H1 (cell line): ENCODE measurements at regions not wholly inside any gene's neighbourhood (a gene's known extent, or its start where the extent isn't known, plus 50 kb on each side); places are given as distances from the start of the nearest gene placed in this dataset.

ENCODE experiments used
- BCL11A ChIP-seq, 2 experiments: IDR thresholded peaks; one replicate each; pipeline ENCODE4 v1.6.1; 2011; ENCODE audit warnings: low read depth in 2 of 2, low read length in 2 of 2, mild to moderate bottlenecking in 2 of 2
- CHD7 ChIP-seq: fragments of 300-600 bp; sonication (generic); IDR thresholded peaks from 2 replicates; pipeline ENCODE4 v1.7.1; 2012; ENCODE audit warnings: low read length, moderate library complexity, mild to moderate bottlenecking, inconsistent platforms; ENCODE audit not compliant: insufficient replicate concordance
- EZH2 ChIP-seq: fragments of 200-600 bp; sonication (generic); IDR thresholded peaks from 2 replicates; pipeline ENCODE4 v1.7.1; 2012; ENCODE audit warnings: low read depth, mild to moderate bottlenecking, moderate library complexity, low read length, inconsistent platforms; ENCODE audit not compliant: severe bottlenecking
- FOSL1 ChIP-seq: IDR thresholded peaks from 2 replicates; pipeline ENCODE4 v1.6.1; 2011; ENCODE audit warnings: mild to moderate bottlenecking, low read depth, low read length, moderate library complexity; ENCODE audit not compliant: insufficient read depth
- JUN ChIP-seq: IDR thresholded peaks from 2 replicates; pipeline ENCODE4 v1.6.1; 2011; ENCODE audit warnings: low read depth, mild to moderate bottlenecking, improper control_type of control experiment, low read length
- JUND ChIP-seq: IDR thresholded peaks from 2 replicates; pipeline ENCODE4 v1.6.1; 2011; ENCODE audit warnings: mild to moderate bottlenecking, improper control_type of control experiment, low read length
- RNF2 ChIP-seq: fragments of 200-900, 300-1000 bp; sonication (generic); IDR thresholded peaks from 2 replicates; pipeline ENCODE4 v1.7.1; 2016; ENCODE audit warnings: borderline replicate concordance, low read depth, mild to moderate bottlenecking, antibody characterized with exemption, low read length; ENCODE audit not compliant: poor library complexity, severe bottlenecking; ENCODE audit errors: missing control alignments
- SIN3A ChIP-seq, 2 experiments: IDR thresholded peaks in 1 of 2; conservative IDR thresholded peaks in 1 of 2; 2 replicates each; pipeline ENCODE4 v1.6.1; 2011 to 2012; ENCODE audit warnings: low read length in 2 of 2, improper control_type of control experiment in 1 of 2, low read depth in 1 of 2, mild to moderate bottlenecking in 1 of 2
- SIRT6 ChIP-seq: IDR thresholded peaks from one replicate; pipeline ENCODE4 v1.7.1; 2012; ENCODE audit warnings: low read length, inconsistent platforms
- TAF7 ChIP-seq: optimal IDR thresholded peaks from 2 replicates; pipeline ENCODE3; 2011; ENCODE audit warnings: low read depth, mild to moderate bottlenecking, inconsistent platforms, low read length, moderate library complexity, borderline replicate concordance
- TCF12 ChIP-seq: IDR thresholded peaks from 2 replicates; pipeline ENCODE4 v1.6.1; 2011; ENCODE audit warnings: low read depth, mild to moderate bottlenecking, low read length

- TF ChIP-seq CHD7 (no peak), JUN (no peak), SIN3A (conservative IDR thresholded peaks at IDR 0.05 in 1 of 2, IDR thresholded peaks at IDR 0.05 in 1 of 2; ENCODE audit: low read depth in 1 of 2, low read length in 2 of 2) (no peak), TCF12 (no peak), FOSL1 (no peak), SIRT6 (no peak), RNF2 (no peak), BCL11A (IDR thresholded peaks at IDR 0.05; ENCODE audit: low read depth in 2 of 2, low read length in 2 of 2) (no peak), EZH2 (no peak), JUND (no peak), TAF7 (no peak)
These were observed 103.1 kb upstream of the FAM47B start (continued) for GRCh38 chrX:34839451-34839850.
